HG02642 (cell line): ENCODE measurements at regions not wholly inside any gene's neighbourhood (a gene's known extent, or its start where the extent isn't known, plus 50 kb on each side); places are given as distances from the start of the nearest gene placed in this dataset.
A peak's percentile ranks its signal among the peaks of the same experiment; 100 is the strongest.

Experiments used
- ATAC-seq: cut with Tn5 transposase; IDR thresholded peaks from one replicate; pipeline ENCODE4 v1.9.1; 2021; ENCODE audit warnings: mild to moderate bottlenecking; ENCODE audit not compliant: unreplicated experiment, poor library complexity

GRCh38 chr14:65303190-65303898 is 109.2 kb upstream of the FUT8 start:
- ATAC-seq, result no peak

DNA sequence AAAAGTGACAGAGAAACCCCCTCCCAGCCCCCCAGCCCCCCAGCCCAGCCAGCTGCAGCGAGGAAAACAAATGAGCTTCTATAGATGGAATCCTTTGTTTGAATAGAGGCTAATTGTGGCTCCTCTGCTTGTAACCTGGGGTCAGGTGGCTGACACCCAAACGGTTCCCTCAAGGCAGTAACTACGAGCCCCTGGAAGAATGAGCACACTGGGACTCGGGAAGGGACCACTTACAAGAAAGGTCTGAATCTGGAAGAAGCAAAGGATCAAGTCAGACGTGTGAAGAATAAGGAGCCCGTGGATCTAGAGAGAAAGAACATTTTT is 108.7 kb upstream of the FUT8 start:
- no peak for ATAC-seq

DNA sequence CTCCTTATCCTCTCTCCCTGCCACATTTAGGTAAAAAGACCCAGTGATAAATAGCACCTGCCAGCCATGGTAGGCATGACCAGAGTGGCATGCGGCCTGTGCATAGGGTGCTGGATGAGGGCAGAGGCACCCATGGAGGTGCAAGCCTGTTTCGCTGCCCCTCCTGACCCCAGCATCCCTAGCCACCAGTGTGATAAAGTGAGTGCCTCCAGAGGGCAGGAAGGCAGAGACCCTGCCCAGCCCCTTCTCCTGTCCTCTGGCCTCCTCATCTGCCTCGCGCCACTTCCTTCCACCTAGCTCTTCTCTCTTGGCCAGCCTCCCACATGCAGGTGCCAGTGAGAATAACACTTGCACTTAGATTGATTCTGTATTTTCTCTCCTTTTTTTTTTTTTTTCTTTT is 108.3 kb upstream of the FUT8 start:
- no peak for ATAC-seq

DNA sequence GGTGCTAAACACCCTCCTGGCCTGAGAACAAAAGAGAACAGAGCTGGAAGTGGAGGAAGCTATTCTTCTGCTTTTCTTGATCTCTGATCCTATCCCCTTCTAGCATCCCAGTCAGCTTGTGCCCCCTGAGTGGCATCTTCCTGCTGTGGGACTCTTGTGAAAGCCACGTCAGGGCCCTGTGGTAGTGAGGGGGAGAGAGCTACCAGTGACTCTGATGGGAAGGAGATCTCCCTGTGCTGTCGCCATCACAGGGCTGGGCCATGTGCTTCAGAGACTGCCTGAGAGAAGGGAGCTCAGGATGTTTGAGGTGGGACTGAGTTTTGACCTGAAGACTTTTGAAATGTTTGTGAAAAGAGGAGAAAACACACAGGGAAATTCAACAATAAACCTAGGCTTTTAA is 107.6 kb upstream of the FUT8 start:
- no peak for ATAC-seq

- ATAC-seq, result no peak
Observed at GRCh38 chr14:65308536-65308935, 104.0 kb upstream of the FUT8 start.

DNA sequence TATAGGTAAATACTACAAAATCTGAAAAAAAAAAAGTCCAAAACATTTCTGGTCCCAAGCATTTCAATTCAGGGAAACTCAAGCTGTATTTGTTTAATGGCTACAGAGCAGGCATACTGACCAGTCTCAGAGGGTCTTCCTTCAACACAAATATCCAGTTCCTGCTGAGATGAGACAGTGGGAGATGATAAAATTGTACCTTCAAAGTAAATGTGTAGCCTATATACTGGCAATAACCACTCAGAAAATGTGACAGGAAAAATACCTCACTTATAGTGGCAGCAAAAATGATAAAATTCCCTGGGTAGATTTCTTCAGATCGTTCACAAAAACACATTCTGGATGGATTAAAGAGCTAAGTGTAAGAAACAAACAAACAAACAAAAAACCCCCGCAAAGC is 102.0 kb upstream of the FUT8 start:
- no peak for ATAC-seq

DNA sequence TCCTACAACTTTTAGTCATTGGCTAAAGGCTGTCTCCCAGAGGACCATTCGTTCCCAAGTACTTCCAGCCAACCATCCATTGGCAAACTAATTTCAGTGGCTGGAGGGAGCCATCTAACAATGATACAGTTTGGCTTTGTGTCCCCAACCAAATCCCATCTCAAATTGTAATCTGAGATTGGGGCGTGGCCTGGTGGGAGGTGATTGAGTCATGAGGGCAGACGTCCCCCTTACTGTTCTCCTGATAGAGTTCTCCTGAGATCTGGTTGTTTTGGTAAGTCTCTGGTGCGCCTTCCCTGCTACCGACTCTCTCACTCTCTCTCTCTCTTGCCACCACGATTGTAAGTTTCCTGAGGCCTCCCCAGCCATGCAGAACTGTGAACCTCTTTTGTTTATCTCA is 99.7 kb upstream of the FUT8 start:
- ATAC-seq, result no peak

GRCh38 chr14:65318636-65319506 is 93.7 kb upstream of the FUT8 start:
- ATAC-seq, result peak; percentile 65

DNA sequence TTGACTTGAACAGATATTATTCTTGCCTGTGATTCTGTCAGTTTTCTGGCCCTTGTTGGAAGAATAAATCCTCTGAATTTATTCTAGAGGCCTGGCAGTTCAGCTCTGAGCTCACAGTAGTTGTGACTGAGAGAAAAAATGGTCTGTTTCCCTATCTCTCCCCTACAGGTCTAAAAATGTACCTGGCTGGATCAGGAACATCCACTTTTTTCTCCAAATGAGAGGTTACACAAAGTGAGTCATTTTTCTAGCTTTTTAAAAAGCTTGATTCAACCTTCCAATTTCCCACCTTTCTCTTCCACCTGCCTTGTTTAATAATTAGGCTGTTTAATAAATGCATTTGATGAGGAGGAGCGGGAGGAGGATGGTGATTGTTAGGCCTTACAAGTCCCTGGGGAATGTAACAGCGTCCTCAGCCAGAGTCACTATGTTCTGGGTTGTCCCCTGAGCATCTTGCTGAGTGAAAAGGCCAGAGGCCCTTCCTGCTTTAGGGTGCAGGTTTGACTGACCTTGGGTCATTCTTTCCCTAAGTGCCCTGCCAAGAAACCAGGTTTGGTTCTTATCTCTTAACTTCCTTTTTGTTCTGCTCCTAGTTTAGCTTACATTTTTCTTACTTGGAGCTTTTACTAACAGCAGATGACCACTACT is 91.7 kb upstream of the FUT8 start:
- ATAC-seq, result peak; percentile 24

DNA sequence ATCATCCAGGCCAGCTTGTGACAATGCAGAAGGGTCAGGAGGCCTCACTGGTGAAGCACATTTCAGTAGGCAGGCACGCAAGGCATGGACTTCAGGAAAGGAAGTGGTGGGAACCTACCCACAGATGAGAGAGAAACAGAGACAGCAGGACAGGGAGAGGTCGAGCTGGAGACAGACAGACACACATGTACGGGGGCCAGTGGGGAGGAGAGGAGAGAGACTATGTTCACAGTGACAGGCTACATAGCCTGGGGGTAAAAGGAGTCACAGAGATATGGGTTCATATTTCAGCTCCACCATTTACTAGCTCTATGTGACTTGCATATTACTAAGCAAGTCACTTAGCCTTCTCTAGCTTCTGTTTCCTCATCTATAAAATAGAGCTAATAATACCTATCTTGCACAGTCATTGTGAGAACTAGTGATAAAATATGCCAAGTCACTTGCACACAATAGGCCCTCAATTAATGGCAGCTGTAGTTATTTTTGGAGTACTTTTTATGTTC is 91.1 kb upstream of the FUT8 start:
- ATAC-seq, result peak; percentile 59

DNA sequence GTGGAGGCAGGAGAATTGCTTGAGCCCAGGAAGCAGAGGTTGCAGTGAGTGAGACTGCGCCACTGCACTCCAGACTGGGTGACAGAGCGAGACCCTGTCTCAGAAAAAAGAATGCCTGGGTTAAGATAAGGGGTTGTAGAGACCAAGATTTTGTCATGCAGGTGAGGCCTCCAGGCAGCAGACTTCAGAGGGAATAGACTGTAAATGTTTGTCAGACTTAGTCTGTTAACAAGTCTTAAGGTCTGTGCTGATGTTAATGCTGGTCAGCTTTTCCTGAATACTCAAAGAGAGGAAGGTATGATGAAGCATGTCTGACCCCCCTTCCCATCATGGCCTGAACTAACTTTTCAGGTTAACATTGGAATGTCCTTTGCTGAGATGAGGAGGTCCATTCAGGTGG is 83.0 kb upstream of the FUT8 start:
- ATAC-seq, result no peak

- no peak for ATAC-seq
Observed at GRCh38 chr14:65329911-65330310, 82.6 kb upstream of the FUT8 start.

- no peak for ATAC-seq
Observed at GRCh38 chr14:65330416-65330815, 82.1 kb upstream of the FUT8 start.

GRCh38 chr14:65331652-65332051 is 80.9 kb upstream of the FUT8 start:
- ATAC-seq, result no peak

DNA sequence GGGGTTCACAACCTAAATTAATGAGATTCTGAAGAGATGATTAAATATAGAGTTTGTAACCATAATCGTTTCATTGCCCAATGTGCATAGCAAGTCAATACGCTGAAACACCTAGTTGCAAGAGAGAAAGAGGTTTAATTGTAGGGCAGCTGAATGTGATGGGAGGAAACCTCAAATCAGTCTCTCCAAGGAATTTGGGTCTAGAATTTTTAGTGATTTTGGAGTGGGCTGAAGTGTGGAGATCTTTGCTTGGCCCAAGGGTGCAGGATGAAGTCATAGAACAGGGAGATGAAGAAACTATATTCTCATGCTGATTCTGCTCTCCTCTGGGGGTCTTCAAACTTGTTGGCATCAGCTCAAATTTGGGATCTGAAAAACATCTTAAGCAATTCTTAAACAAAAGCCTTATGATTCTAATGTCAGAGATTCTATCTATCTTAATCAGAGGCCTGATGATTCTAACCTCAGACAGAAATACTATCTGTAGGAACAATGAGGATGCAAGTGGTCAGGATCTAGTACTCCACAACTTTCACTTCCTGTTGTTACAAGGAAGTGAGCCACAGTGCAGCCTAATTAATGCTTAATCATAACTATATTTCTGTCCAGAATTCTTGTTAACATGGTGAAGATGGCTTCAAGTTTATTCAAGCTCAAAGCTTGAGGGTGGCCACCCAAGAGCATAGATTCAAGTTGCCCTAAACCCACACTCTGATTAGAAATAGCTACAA is 80.2 kb upstream of the FUT8 start:
- ATAC-seq, result peak; percentile 35

DNA sequence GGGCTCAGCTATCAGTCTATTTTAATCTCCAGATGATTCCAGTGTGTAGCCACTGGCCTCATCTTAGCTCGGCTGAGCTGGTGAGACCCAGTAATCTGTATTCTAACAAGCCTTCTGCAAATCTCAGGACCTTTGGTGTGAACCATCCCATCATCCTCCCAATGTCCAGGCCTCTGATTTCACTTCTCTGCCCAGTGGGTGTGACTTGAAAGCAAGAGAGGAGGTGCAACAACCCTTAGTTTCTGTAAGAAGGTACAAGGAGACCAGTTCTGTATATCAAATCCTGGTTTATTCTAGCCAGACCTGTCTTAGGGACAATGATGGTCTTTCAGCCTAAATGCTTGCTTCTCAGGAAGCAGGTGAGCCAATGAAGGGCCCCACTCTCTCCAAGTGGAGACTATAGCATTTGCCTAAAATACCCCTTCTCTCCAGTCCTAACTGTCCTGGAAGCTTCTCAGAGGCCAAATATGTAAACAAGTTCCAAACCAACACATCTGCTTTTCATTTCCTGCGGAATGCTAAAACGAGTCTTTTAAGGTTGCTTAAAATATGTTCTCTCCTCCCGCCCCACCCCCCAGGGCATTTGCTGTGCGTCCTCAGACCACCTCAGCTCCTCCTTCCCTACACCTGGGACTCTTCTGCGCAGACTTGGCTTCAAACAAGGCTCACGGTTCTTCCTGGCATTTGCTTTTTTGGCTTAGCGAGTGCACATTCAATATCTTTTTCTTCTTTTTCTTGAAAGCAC is 78.4 kb upstream of the FUT8 start:
- ATAC-seq, result no peak

- no peak for ATAC-seq
Observed at GRCh38 chr14:65334765-65335410, 77.6 kb upstream of the FUT8 start.

- ATAC-seq, result no peak
Observed at GRCh38 chr14:65335411-65335947, 77.1 kb upstream of the FUT8 start.

DNA sequence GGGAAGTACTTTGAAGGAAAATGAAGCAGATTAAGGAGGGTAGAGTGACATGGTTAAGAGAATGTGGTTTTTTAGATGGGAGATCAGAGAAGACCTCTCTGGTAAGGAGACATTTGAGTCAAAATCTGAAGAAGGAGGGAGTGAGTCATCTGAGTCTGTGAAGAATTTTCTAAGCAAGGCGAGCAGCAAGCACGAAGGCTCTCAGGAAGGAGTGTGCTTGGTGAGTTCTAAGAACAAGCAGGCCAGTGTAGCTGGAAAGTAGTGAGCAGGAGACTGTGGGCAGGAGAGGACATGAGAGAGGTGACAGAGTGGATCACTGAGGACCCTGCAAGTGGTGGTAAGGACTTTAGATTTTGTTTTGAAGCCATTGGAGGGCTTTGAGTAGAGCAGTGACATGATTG is 76.3 kb upstream of the FUT8 start:
- ATAC-seq, result peak; percentile 75
